ENCODE measurements at regions not wholly inside any gene's neighbourhood (a gene's known extent, or its start where the extent isn't known, plus 50 kb on each side); places are given as distances from the start of the nearest gene placed in this dataset.

DNA sequence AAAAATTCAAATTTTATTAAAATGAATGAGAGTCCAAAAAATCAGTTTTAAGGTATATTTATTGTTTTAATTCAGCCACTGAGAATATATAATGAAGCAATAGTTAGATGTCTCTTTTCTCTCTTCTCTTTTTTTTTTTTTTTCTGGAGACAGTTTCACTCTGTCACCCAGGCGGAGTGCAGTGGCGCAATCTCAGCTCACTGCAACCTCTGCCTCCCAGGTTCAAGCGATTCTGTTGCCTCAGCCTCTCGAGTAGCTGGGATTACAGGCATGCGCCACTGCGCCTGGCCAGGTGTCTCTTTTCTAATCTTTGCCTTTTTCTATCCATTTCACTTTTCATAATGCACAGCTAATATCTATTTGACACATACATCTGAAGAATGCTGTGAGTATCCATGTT, 307.1 kb upstream of the RGS6 start:
- BruUV-seq (replicated peaks), result no TSS peak
- dilution Hi-C loops (cut with MboI; ENCODE audit: extremely low pct_ligation_motif_present, low sequenced_read_pairs), result no loop called here

More for the DNA sequence above, 307.1 kb upstream of the RGS6 start:
- H3K36me3 ChIP-seq (ENCODE audit: control insufficient read depth in 2 of 2, extremely low read depth in 1 of 2, insufficient read depth in 2 of 2, low read length in 2 of 2), result peaks cover 0 to 2% of the 10 kb centered on the region in 2 experiments
- H3K9me3 ChIP-seq (replicated peaks; ENCODE audit: control insufficient read depth, insufficient read depth, low read length), result no peaks in the 10 kb centered on the region
- no peak overlapping the region for H3K27ac ChIP-seq (ENCODE audit: insufficient read depth, low read depth, low read length)
- no peaks in the 10 kb centered on the region for H3K27me3 ChIP-seq (ENCODE audit: control insufficient read depth in 2 of 2, insufficient read depth in 2 of 2, low read length in 2 of 2)
- H3K9me1 ChIP-seq (replicated peaks; ENCODE audit: control insufficient read depth, extremely low read depth, insufficient read depth, low read length), result no peaks in the 10 kb centered on the region
- no peak for DNase-seq (ENCODE audit: low read depth, low spot score)
- H3K9ac ChIP-seq (replicated peaks; ENCODE audit: extremely low read depth, insufficient read depth, low read length), result no peak overlapping the region
- no peak overlapping the region for H2AFZ ChIP-seq (ENCODE audit: low read depth, low read length)
- no peaks in the 10 kb centered on the region for H3K79me2 ChIP-seq (ENCODE audit: control insufficient read depth, insufficient read depth, low read length)
- H3K4me1 ChIP-seq (ENCODE audit: control insufficient read depth, extremely low read depth, insufficient read depth, low read length), result peaks cover 21% of the 10 kb centered on the region
- ChIA-PET CTCF (no interaction called here), POLR2A (no interaction called here)
- H4K20me1 ChIP-seq (replicated peaks; ENCODE audit: control insufficient read depth, extremely low read depth, insufficient read depth, low read length), result no peaks in the 10 kb centered on the region
- intact Hi-C loops (cut with micrococcal nuclease), result no loop called here
- FAIRE-seq, result no peak
- H3K4me3 ChIP-seq (replicated peaks in 1 of 3; ENCODE audit: insufficient read depth in 1 of 3, low read depth in 1 of 3, low read length in 3 of 3), result no peak overlapping the region
- H3K4me2 ChIP-seq (ENCODE audit: insufficient read depth, low read length), result no peak overlapping the region
- no peak for TF ChIP-seq EZH2 (IDR thresholded peaks at IDR 0.05; ENCODE audit: borderline replicate concordance, low read depth, low read length, severe bottlenecking)
- TF ChIP-seq POLR2A (IDR thresholded peaks at IDR 0.05; ENCODE audit: low read depth, low read length), result no peak
- no peak for TF ChIP-seq MYC (IDR thresholded peaks at IDR 0.05; ENCODE audit: low read depth, low read length)
- no peak for TF ChIP-seq JUN (IDR thresholded peaks at IDR 0.05; ENCODE audit: borderline replicate concordance, insufficient read depth, insufficient read length, low read depth)
- no peak for TF ChIP-seq FOS (IDR thresholded peaks at IDR 0.05; ENCODE audit: borderline replicate concordance, insufficient read depth, low read length)
- TF ChIP-seq, protein P1, sequence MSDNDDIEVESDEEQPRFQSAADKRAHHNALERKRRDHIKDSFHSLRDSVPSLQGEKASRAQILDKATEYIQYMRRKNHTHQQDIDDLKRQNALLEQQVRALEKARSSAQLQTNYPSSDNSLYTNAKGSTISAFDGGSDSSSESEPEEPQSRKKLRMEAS (IDR thresholded peaks at IDR 0.05; ENCODE audit: insufficient read depth, insufficient read length), result no peak
- no peak for TF ChIP-seq GATA2 (IDR thresholded peaks at IDR 0.05; ENCODE audit: insufficient read depth, insufficient read length, low read depth, low read length)
- TF ChIP-seq CTCF (IDR thresholded peaks at IDR 0.05; ENCODE audit: extremely low read depth in 1 of 2, insufficient read depth in 1 of 2, low read depth in 1 of 2, low read length in 2 of 2), result no peak
- no peak for TF ChIP-seq POLR2AphosphoS5 (IDR thresholded peaks at IDR 0.05; ENCODE audit: insufficient read depth, low read depth, low read length)
